Activated CD4-positive, alpha-beta memory T cell treated with anti-CD3 and anti-CD28 coated beads, Interleukin-2, amount 10 ng/mL, durations not matched to agents 7 days and 5 days (primary cell): ENCODE measurements at regions not wholly inside any gene's neighbourhood (a gene's known extent, or its start where the extent isn't known, plus 50 kb on each side); places are given as distances from the start of the nearest gene placed in this dataset.
"Not testable (repeated sequence)": the region's sequence is repeated elsewhere in the genome, so short reads cannot be mapped to it uniquely, and the experiment has no call there.

ENCODE experiments used
- CTCF ChIA-PET: fragments of 350-600 bp; sonication (Branson Sonifier 250); formaldehyde crosslinking; loops from one replicate; lab custom pipeline; 2021; ENCODE audit warnings: antibody characterized with exemption, inconsistent platforms; lab: Charles Lee
- POLR2A ChIA-PET: fragments of 350-600 bp; sonication (Branson Sonifier 250); formaldehyde crosslinking; loops from one replicate; lab custom pipeline; 2021; ENCODE audit warnings: antibody characterized with exemption; lab: Charles Lee
- DNase-seq: peaks from one replicate; pipeline ENCODE4 v3.0.0-alpha.2; 2020
- H3K27ac Mint-ChIP-seq: one replicate; pipeline ENCODE4 v1.8.0; 2021; ENCODE audit warnings: mild to moderate bottlenecking, mixed read lengths
- H3K27me3 Mint-ChIP-seq: one replicate; pipeline ENCODE4 v1.8.0; 2021; ENCODE audit warnings: mixed read lengths
- H3K36me3 Mint-ChIP-seq: one replicate; pipeline ENCODE4 v1.8.0; 2021; ENCODE audit warnings: low read depth, mixed read lengths
- H3K4me1 Mint-ChIP-seq: one replicate; pipeline ENCODE4 v1.8.0; 2021; ENCODE audit warnings: mixed read lengths
- H3K4me3 Mint-ChIP-seq: one replicate; pipeline ENCODE4 v1.8.0; 2021; ENCODE audit warnings: mild to moderate bottlenecking, mixed read lengths
- H3K9me3 Mint-ChIP-seq: one replicate; pipeline ENCODE4 v1.8.0; 2021; ENCODE audit warnings: mixed read lengths

DNA sequence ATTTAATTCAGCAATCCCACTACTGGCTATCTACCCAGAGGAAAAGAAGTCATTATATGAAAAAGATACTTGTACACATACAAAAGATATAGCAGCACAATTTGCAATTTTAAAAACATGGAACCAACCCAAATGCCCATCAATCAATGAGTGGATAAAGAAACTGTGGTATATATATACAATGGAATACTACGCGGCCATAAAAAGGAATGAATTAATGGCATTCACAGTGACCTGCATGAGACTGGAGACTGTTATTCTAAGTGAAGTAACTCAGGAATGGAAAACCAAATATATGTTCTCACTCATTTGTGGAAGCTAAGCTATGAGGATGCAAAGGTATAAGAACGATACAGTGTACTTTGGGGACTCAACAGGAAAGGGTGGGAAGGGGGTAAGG lies 102.8 kb upstream of the KCNMA1 start:
- H3K4me3 Mint-ChIP-seq, CTCF ChIA-PET, H3K27ac Mint-ChIP-seq, POLR2A ChIA-PET, H3K4me1 Mint-ChIP-seq, H3K9me3 Mint-ChIP-seq, H3K27me3 Mint-ChIP-seq, DNase-seq, H3K36me3 Mint-ChIP-seq: not testable (repeated sequence)

DNA sequence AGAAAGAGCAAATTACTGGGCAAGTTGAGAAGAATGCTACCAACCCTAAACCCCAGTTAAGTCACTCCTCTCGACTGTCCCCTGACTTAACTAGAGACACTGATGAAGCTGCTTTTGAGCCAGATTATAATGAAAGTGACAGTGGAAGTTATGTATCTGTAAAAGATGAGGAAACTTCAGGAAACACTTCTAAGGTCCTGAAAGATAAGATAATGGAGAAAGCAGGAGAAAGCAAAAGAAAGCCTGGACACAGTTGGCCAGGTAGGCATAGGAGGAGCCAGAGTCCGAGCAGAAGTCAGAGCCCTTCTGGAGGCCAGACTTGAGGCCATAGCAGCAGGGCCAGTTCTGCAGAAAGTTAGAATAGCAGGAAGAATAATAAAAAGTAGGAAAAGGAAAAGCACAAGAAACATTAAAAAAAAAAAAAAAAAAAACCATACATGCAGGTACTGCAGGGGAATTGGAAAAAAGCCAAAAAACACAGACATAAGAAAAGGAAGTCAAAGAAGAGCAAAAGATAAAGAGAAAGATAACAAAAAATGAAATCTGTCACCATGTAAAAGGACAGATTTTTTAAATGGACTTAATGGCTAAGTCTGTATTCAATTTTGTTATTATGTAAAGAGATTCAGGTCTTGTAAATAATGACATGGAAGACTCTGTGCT lies 101.0 kb upstream of the KCNMA1 start:
- CTCF ChIA-PET = interaction anchor here (1.1 kb wide), 1 partner anchor 19 kb away, joined by 3 read pairs; no protein-coding TSS in a partner anchor
- POLR2A ChIA-PET = no interaction called here
- H3K27me3 Mint-ChIP-seq = peaks cover 5% of the 10 kb centered on the region
- H3K4me1 Mint-ChIP-seq = no peaks in the 10 kb centered on the region
- no peak for DNase-seq
- no peak overlapping the region for H3K27ac Mint-ChIP-seq
- no peaks in the 10 kb centered on the region for H3K36me3 Mint-ChIP-seq
- peaks cover 9% of the 10 kb centered on the region for H3K9me3 Mint-ChIP-seq
- no peak overlapping the region for H3K4me3 Mint-ChIP-seq

DNA sequence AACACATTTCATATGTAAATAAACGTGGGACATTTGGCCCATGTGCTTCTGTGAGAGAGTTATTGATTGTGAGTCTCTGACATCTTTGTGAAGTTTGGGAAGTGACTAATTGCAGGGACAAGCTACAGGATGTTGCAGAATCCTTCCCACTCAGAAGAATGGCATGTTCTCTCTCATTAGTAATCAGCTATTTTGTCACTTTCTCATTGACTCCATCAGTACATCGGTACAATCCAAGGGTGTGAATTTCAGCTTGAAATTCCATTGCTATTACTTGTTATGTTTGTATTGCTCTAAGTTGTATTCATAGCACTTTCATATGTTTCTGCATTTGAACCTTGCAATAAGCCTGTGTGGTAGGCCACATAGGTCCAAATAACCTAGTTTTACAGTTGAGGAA lies 100.0 kb upstream of the KCNMA1 start:
- no peak for DNase-seq
- Mint-ChIP-seq H3K9me3 (peaks cover 9% of the 10 kb centered on the region), H3K27ac (no peak overlapping the region), H3K27me3 (peaks cover 5% of the 10 kb centered on the region), H3K4me1 (no peaks in the 10 kb centered on the region), H3K36me3 (no peaks in the 10 kb centered on the region), H3K4me3 (no peak overlapping the region)
- POLR2A ChIA-PET = no interaction called here
- CTCF ChIA-PET = interaction anchor here (1.1 kb wide), 1 partner anchor 18 kb away, joined by 3 read pairs; no protein-coding TSS in a partner anchor

DNA sequence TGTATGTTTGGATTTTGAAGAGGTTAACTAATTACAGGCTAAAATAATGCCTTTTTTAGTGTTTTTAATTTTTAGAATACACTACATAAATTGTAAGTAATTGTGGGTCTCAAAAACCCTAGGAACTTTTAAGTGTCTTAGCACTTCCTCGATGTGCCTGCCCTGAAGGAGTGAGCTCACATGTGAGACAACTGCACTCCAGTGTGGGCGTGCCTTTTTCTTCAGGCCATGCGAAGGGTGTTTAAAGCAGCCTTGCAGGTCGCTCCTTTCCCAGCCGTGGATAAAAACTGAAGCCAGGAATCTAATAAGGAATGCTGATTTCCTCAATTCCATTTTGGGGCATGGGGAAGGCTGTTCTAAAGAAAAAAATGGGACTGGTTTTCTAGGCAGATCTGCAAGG lies 97.5 kb upstream of the KCNMA1 start:
- H3K4me3 Mint-ChIP-seq, DNase-seq, POLR2A ChIA-PET, H3K9me3 Mint-ChIP-seq, CTCF ChIA-PET, H3K27ac Mint-ChIP-seq, H3K27me3 Mint-ChIP-seq, H3K36me3 Mint-ChIP-seq, H3K4me1 Mint-ChIP-seq: not testable (repeated sequence)

DNA sequence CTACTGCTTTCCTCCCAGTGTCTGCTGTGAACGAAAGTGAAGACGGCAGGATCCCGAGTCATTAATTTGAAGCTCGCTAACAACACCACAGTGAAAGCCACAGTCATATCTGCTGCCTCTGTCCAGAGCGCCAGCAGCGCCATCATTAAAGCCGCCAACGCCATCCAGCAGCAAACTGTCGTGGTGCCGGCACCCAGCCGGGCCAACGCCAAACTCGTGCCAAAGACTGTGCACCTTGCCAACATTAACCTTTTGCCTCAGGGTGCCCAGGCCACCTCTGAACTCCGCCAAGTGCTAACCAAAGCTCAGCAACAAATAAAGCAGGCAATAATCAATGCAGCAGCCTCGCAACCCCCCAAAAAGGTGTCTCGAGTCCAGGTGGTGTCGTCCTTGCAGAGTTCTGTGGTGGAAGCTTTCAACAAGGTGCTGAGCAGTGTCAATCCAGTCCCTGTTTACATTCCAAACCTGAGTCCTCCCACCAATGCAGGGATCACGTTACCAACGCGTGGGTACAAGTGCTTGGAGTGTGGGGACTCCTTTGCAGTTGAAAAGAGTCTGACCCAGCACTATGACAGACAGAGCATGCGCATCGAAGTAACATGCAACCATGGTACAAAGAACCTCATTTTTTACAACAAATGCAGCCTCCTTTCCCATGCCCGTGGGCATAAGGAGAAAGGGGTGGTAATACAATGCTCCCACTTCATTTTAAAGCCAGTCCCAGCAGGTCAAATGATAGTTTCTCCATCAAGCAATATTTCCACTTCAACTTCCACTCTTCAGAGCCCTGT lies 94.8 kb upstream of the KCNMA1 start:
- no peaks in the 10 kb centered on the region for H3K36me3 Mint-ChIP-seq
- POLR2A ChIA-PET = interaction anchor here (1.1 kb wide), 1 partner anchor 104 kb away, joined by 4 read pairs; no protein-coding TSS in a partner anchor

DNA sequence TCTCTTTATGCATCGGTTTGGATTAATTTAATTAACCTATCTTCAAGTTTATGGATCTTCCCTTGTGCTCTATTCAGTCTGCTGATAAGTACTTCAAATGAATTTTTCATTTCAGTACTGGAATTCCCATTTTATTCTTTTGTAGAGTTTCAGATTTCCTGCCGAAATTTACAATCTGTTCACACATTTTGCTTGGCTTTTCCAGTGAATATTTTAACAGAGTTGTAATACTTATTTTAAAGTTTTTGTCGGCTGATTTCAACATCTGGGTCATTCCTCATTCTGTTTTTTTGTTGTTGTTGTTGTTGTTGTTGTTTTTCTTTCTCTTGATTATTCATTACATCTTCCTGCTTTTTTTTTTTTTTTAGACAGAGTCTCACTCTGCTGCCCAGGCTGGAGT lies 89.9 kb upstream of the KCNMA1 start:
- Mint-ChIP-seq H3K36me3 (no peaks in the 10 kb centered on the region), H3K4me1 (peaks cover 2% of the 10 kb centered on the region), H3K9me3 (no peaks in the 10 kb centered on the region), H3K27me3 (peaks cover 5% of the 10 kb centered on the region), H3K27ac (no peak overlapping the region), H3K4me3 (no peak overlapping the region)
- CTCF ChIA-PET = no interaction called here
- DNase-seq = no peak
- POLR2A ChIA-PET = no interaction called here

More for the DNA sequence above, 94.8 kb upstream of the KCNMA1 start:
- no peak for DNase-seq
- Mint-ChIP-seq H3K9me3 (peaks cover 4% of the 10 kb centered on the region), H3K4me3 (no peak overlapping the region), H3K27me3 (peaks cover 5% of the 10 kb centered on the region), H3K27ac (no peak overlapping the region), H3K4me1 (no peaks in the 10 kb centered on the region)
- CTCF ChIA-PET = no interaction called here

DNA sequence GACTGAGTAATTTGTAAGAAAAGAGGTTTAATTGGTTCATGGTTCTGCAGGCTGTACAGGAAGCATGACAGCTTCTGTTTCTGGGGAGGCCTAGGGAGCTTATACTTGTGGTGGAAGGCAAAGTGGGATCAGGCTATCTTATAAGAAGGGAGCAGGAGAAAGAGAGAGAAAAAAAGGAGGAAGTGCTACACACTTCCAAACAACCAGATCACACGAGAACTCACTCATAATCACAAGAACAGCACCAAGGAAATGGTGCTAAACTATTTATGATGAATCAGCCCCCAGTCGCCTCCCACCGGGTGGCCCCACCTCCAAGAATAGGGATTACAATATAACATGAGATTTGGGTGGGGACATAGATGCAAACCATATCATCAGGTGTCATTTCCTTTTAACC lies 89.1 kb upstream of the KCNMA1 start:
- Mint-ChIP-seq H3K27me3 (peaks cover 5% of the 10 kb centered on the region), H3K27ac (no peak overlapping the region), H3K9me3 (no peaks in the 10 kb centered on the region), H3K4me1 (peaks cover 2% of the 10 kb centered on the region), H3K36me3 (no peaks in the 10 kb centered on the region), H3K4me3 (no peak overlapping the region)
- ChIA-PET CTCF (interaction anchor here (0.8 kb wide), 1 partner anchor 15 kb away, joined by 3 read pairs; no protein-coding TSS in a partner anchor), POLR2A (no interaction called here)
- DNase-seq = no peak

DNA sequence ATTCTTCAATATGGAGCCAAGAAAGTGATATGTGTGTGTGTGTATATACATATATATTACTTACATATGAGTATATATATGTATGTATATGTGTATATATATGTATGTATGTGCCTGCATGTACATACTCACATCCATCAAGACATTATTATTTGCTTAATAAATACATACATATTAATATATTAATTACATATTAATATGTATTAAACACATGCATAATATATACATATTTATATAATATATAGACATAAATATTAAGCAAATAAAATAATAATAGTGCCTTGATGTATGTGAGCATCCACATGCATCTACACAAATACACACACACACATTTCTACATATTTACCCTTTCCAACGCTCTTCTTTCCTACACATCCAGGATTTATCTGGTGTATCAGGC lies 88.7 kb upstream of the KCNMA1 start:
- ChIA-PET POLR2A (no interaction called here), CTCF (interaction anchor here (0.8 kb wide), 1 partner anchor 15 kb away, joined by 3 read pairs; no protein-coding TSS in a partner anchor)
- no peak overlapping the region for H3K4me3 Mint-ChIP-seq
- H3K9me3 Mint-ChIP-seq = no peaks in the 10 kb centered on the region
- no peak for DNase-seq
- H3K4me1 Mint-ChIP-seq = peaks cover 2% of the 10 kb centered on the region
- no peaks in the 10 kb centered on the region for H3K36me3 Mint-ChIP-seq
- H3K27ac Mint-ChIP-seq = no peak overlapping the region
- peaks cover 5% of the 10 kb centered on the region for H3K27me3 Mint-ChIP-seq

DNA sequence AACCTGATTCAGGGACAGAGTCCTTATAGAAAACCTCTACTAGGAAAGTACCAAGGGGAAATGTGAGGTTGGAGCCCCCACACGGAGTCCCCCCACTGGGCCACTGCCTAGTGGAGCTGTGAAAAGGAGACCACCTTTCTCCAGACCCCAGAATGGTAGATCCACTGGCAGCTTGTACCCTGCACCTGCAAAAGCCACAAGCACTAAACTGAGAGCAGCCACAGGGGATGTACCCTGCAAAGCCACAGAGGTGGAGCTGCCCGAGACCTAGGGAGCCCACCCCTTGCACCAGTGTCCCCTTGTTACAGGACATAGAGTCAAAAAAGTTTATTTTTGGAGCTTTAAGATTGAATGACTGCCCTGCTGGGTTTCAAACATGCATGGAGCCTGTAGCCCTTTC lies 87.2 kb upstream of the KCNMA1 start:
- H3K27me3 Mint-ChIP-seq = peaks cover 5% of the 10 kb centered on the region
- peaks cover 2% of the 10 kb centered on the region for H3K4me1 Mint-ChIP-seq
- no peak overlapping the region for H3K27ac Mint-ChIP-seq
- H3K36me3 Mint-ChIP-seq = no peaks in the 10 kb centered on the region
- CTCF ChIA-PET = interaction anchor here (1.2 to 3.1 kb wide), 2 partner anchors 9 to 12 kb away, joined by 3 to 21 read pairs; no protein-coding TSS in a partner anchor
- POLR2A ChIA-PET = no interaction called here
- H3K9me3 Mint-ChIP-seq = no peaks in the 10 kb centered on the region
- no peak overlapping the region for H3K4me3 Mint-ChIP-seq
- no peak for DNase-seq

DNA sequence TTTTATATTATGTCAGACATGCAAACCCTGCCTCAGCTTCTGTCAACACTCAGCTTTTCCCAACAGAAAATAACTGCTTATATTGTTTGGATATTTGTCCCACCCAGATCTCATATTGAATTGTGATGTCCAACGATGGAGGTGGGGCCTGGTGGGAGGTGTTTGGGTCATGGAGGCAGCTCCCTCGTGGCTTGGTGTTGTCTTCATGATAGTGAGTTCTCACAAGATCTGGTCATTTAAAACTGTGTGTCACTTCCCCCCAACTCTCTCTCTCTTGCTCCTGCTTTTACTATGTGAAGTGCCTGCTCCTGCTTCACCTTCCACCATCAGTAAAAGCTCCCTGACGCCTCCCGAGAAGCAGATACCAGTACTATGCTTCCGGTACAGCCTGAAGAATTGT lies 85.8 kb upstream of the KCNMA1 start:
- no peak for DNase-seq
- peaks cover 5% of the 10 kb centered on the region for H3K4me1 Mint-ChIP-seq
- no peak overlapping the region for H3K27ac Mint-ChIP-seq
- no peaks in the 10 kb centered on the region for H3K36me3 Mint-ChIP-seq
- no peak overlapping the region for H3K4me3 Mint-ChIP-seq
- ChIA-PET CTCF (interaction anchor here (3.1 to 3.4 kb wide), 2 partner anchors 11 to 114 kb away, joined by 11 to 21 read pairs; no protein-coding TSS in a partner anchor), POLR2A (no interaction called here)
- peaks cover 5% of the 10 kb centered on the region for H3K27me3 Mint-ChIP-seq
- no peaks in the 10 kb centered on the region for H3K9me3 Mint-ChIP-seq

DNA sequence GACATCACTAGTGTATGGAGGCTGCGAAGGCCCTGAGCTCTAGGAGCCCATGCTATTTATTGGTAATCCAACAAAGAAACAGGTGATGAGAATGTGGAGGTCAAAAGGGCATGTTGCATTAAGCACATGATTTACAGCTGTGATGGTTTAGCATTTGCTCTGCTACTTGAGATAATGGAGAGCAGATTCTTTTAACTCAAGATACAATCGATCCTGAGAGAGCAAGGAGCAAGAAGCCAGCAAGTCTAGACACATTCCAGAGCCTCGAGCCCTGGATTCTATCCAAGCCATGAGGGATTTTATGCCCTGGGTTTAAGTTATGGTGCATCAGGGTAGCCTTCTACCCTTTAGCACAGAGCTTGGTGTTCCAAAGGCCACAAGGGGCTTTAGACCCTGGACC lies 85.3 kb upstream of the KCNMA1 start:
- DNase-seq, H3K4me3 Mint-ChIP-seq, H3K27ac Mint-ChIP-seq, H3K27me3 Mint-ChIP-seq, POLR2A ChIA-PET, H3K36me3 Mint-ChIP-seq, H3K4me1 Mint-ChIP-seq, H3K9me3 Mint-ChIP-seq: not testable (repeated sequence)
- CTCF ChIA-PET = interaction anchor here (0.9 to 3.4 kb wide), 3 partner anchors 10 to 114 kb away, joined by 3 to 21 read pairs (median 11); no protein-coding TSS in a partner anchor

DNA sequence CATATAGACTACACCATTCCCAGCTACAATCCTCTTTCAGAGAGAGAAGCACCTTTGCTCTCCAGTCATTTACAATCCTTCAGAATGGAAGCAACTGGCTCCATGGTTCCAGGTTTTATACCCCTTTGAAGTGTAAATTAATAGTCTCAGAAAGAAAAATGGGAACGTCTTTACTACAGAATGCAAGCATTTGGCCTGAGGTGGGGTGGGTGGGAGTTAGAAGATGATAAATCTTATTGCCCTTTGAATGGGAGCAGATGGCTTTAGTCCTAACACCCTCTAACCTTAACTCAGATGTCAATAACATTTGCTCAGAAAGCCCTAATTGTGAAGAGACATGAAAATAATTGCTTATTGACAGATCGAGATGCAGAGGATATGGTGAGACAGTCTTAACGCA lies 84.2 kb upstream of the KCNMA1 start:
- Mint-ChIP-seq H3K4me1 (peaks cover 5% of the 10 kb centered on the region), H3K27ac (no peak overlapping the region), H3K4me3 (no peak overlapping the region), H3K36me3 (no peaks in the 10 kb centered on the region), H3K9me3 (no peaks in the 10 kb centered on the region), H3K27me3 (peaks cover 7% of the 10 kb centered on the region)
- ChIA-PET CTCF (interaction anchor here (3.4 kb wide), 1 partner anchor 116 kb away, joined by 11 read pairs; no protein-coding TSS in a partner anchor), POLR2A (no interaction called here)
- no peak for DNase-seq

DNA sequence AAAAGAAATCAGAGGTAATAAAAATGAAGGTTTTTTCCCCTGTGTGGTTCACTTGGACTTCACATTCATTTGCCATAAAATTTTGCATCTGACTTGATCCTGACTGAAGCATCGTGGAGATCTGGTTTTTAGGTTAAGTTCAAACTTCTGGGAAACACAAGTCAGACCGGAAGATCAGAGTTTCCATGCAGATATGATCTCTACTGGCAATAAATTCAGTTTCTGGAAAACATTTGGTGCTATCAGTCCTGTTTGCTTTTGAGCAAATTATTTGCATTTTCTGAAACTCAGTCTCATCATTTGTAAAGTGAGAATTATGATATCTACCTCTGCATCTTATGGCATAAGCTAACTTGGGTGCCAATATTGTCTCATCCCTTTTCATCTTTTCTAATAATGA lies 81.3 kb upstream of the KCNMA1 start:
- Mint-ChIP-seq H3K4me3 (no peak overlapping the region), H3K36me3 (no peaks in the 10 kb centered on the region), H3K9me3 (no peaks in the 10 kb centered on the region), H3K27ac (no peak overlapping the region), H3K4me1 (peaks cover 3% of the 10 kb centered on the region), H3K27me3 (peaks cover 11% of the 10 kb centered on the region)
- ChIA-PET CTCF (interaction anchor here (1.0 to 3.6 kb wide), 6 partner anchors 8 to 523 kb away, joined by 3 to 31 read pairs (median 5); no protein-coding TSS in a partner anchor), POLR2A (no interaction called here)
- no peak for DNase-seq
